ENCODE measurements at regions not wholly inside any gene's neighbourhood (a gene's known extent, or its start where the extent isn't known, plus 50 kb on each side); places are given as distances from the start of the nearest gene placed in this dataset.

DNA sequence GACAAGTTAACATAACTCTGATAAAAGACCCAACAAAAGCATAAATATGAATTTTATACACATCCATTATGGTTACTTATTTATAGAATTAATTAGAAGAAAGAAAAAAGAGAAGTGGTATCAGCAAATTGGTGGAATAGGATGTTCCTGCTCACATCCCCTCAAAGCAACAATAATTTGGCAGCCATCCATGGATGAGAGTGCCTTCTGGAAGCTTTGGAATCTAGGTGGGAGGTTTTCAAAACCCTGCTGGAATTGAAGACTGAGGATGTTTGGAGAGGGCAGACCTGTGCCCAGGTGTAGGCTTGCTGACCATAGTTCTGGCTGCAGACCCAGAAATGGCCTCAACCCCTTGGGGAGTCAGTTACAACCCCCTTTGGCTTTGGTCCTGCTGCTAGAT lies 91.2 kb downstream of the EDEM1 start:
- no peak overlapping the region for H3K4me3 ChIP-seq (ENCODE audit: low read depth, low read length)
- TF ChIP-seq, protein P1, sequence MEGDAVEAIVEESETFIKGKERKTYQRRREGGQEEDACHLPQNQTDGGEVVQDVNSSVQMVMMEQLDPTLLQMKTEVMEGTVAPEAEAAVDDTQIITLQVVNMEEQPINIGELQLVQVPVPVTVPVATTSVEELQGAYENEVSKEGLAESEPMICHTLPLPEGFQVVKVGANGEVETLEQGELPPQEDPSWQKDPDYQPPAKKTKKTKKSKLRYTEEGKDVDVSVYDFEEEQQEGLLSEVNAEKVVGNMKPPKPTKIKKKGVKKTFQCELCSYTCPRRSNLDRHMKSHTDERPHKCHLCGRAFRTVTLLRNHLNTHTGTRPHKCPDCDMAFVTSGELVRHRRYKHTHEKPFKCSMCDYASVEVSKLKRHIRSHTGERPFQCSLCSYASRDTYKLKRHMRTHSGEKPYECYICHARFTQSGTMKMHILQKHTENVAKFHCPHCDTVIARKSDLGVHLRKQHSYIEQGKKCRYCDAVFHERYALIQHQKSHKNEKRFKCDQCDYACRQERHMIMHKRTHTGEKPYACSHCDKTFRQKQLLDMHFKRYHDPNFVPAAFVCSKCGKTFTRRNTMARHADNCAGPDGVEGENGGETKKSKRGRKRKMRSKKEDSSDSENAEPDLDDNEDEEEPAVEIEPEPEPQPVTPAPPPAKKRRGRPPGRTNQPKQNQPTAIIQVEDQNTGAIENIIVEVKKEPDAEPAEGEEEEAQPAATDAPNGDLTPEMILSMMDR (IDR thresholded peaks at IDR 0.05; ENCODE audit: borderline replicate concordance, insufficient read depth, low read depth, low read length), result no peak

DNA sequence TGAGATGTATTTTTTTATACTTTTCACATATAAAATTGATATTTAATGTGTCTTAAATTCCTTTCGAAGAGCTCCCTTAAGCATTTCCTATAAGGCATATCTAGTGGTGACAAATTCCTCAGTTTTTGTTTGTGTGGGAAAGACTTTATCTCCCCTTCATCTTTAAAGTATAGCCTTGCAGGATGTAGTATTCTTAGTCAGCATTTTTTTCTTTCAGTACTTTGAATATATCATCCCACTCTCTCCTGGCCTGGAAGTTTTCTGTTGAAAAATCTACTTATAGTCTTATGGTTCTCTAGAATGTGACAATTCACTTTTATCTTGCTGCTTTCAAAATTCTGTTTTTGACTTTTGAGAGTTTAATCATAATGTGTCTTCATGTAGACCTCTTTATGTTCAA lies 95.2 kb downstream of the EDEM1 start:
- TF ChIP-seq, protein P1 (IDR thresholded peaks at IDR 0.05; ENCODE audit: borderline replicate concordance, insufficient read depth, low read depth, low read length), result no peak
- no peak overlapping the region for H3K4me3 ChIP-seq (ENCODE audit: low read depth, low read length)

DNA sequence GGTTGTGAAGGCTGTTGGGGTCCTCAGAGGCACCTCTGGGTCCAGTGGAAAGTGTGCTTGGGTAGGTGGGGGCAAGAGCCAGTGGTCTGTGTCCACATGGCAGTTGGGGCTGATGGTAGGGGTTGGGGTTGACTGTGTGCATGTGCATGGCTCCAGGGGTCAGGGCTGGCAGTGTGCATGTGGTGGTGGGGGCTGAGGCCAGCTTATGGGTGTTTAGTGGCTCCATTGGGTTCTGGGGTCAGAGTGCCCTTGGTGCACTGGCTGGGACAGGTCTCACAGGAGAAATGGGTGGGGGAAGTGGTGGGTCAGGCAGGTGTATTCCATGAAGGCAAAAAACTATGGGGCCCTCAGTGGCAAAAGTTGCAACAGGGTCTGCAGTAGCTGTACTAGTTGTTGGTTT lies 97.9 kb downstream of the EDEM1 start:
- no peak overlapping the region for H3K4me3 ChIP-seq (ENCODE audit: low read depth, low read length)
- TF ChIP-seq, protein P1 (IDR thresholded peaks at IDR 0.05; ENCODE audit: borderline replicate concordance, insufficient read depth, low read depth, low read length), result no peak

DNA sequence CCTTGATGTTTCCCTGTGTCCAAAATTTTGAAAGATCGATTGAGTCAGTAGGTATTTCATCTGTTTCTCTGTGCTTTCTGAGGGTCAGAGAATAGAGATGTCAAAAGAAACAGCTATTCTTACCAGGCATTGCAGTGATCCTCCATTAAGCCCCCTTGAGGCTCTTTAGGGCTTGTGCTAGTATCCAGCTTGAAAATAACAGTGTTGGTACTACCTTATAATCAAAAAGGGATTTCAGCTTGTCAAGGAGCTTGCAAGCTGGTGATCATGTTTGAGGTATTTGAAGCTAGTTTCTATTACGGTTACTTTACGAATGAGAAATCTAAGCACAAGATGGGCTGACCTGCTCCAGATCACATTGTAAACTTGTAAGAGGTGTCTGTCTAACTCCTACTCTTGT lies 103.4 kb downstream of the EDEM1 start:
- no peak overlapping the region for H3K4me3 ChIP-seq (ENCODE audit: low read depth, low read length)
- TF ChIP-seq, protein P1 (IDR thresholded peaks at IDR 0.05; ENCODE audit: borderline replicate concordance, insufficient read depth, low read depth, low read length), result no peak

DNA sequence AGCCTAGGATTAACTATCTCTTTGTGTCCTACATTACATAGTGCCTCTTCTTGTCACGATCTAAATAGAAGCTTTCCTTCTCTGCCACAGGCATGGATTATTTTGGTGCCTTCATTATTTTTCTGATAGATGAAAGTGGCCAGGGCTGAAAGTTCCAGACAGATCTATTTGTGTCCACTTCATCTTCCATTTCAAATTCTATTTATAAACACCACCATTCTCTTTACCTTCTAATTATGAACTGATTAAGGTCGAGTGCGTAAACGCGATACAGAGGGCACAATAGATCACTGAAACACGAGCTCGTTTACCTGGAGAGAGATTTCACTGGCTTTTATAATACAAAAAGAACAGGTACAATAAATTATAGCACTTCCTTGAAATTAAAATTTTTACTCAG lies 105.0 kb downstream of the EDEM1 start:
- no peak overlapping the region for H3K4me3 ChIP-seq (ENCODE audit: low read depth, low read length)
- TF ChIP-seq, protein P1 (IDR thresholded peaks at IDR 0.05; ENCODE audit: borderline replicate concordance, insufficient read depth, low read depth, low read length), result no peak

DNA sequence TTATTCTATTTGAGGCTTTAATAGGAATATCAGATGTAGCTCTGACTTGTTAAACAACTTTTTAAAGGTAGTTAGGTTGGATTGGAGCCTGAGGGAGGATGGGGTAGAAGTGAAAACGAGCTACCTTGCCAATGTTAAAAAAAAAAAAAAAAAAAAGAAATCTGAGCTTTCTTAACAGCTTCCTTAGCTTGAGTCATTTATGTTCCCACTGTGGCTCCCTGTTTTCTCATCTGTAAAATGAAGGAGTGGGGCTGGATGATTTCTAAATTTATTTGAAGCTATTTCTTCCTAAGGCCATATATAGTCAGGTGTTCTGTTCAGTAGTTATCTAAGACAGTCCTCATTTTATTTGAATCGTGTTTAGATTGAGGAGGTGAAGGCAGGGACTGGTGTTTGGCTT lies 105.7 kb downstream of the EDEM1 start:
- no peak overlapping the region for H3K4me3 ChIP-seq (ENCODE audit: low read depth, low read length)
- TF ChIP-seq, protein P1 (IDR thresholded peaks at IDR 0.05; ENCODE audit: borderline replicate concordance, insufficient read depth, low read depth, low read length), result no peak

DNA sequence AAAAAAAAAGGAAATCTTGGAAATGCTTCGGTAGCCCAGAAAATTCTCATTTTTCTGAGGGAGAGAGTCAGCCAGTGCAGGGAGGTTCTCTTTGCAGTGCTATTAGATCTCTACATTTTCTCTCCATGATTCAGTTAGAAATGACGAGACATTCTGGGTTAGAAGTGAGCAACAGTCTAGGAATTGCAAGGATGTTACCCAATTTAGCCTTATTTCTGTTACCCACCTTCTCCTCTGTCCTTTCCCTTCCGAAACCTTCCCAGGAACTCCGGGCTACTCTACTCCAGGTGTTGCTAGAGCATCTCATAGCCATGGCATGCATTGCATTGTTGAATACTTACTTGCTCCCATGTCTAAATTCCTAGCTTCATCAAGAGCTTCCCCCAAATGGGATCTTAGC lies 106.8 kb downstream of the EDEM1 start:
- no peak overlapping the region for H3K4me3 ChIP-seq (ENCODE audit: low read depth, low read length)
- TF ChIP-seq, protein P1 (IDR thresholded peaks at IDR 0.05; ENCODE audit: borderline replicate concordance, insufficient read depth, low read depth, low read length), result no peak
